ENCODE measurements at regions not wholly inside any gene's neighbourhood (a gene's known extent, or its start where the extent isn't known, plus 50 kb on each side); places are given as distances from the start of the nearest gene placed in this dataset.

DNA sequence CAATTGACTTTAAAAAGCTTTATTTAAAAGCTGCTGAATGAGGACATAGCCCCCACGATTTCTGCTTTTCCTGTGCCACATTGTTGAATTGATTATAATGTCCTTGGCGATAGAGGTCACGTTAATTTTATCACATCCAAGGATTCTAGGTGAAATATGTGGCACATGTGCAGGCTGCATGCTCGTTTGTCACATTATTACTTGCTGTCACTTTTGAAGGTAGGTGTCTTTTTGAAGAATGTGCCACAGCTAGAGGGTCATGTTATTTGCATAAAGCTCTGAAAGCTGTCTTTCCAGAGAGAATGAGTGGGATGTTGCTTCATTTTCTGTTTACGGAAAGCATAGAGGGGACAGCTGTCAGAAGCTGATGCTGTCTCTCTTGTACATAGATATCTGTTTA lies 927.6 kb upstream of the ATXN8OS start:
- H3K4me1 ChIP-seq (ENCODE audit: insufficient read depth, low read length): peaks cover 5% of the 10 kb centered on the region; the same call in 1 of the 2 replicates
- no peaks in the 10 kb centered on the region for H3K9me2 ChIP-seq (replicated peaks; ENCODE audit: low read length)
- TF ChIP-seq CTCF (conservative IDR thresholded peaks at IDR 0.05; ENCODE audit: low read depth, low read length) (no peak), EZH2 (IDR thresholded peaks at IDR 0.05; ENCODE audit: low read length, unreplicated experiment) (no peak), EZH2phosphoT487 (IDR thresholded peaks at IDR 0.05; ENCODE audit: borderline replicate concordance, low read length) (no peak)
- ChIA-PET POLR2A (ENCODE audit: unreplicated experiment) (no interaction called here), CTCF (no interaction called here)
- no peak overlapping the region for H3K4me3 ChIP-seq (ENCODE audit: low read length)
- no peak overlapping the region for H2AFZ ChIP-seq (ENCODE audit: low read length)
- H3K27me3 ChIP-seq (ENCODE audit: low read length): no peaks in the 10 kb centered on the region
- no TSS peak for BruUV-seq (replicated peaks)
- H3K79me2 ChIP-seq (ENCODE audit: low read length): no peaks in the 10 kb centered on the region
- DNase-seq: no peak
- no peaks in the 10 kb centered on the region for H3F3A ChIP-seq (ENCODE audit: low read length, unreplicated experiment)
- H3K9ac ChIP-seq (ENCODE audit: low read length): no peak overlapping the region
- H3K27ac ChIP-seq (ENCODE audit: low read length): no peak overlapping the region
- H3K9me3 ChIP-seq (ENCODE audit: low read length): no peaks in the 10 kb centered on the region
- no peak for ATAC-seq
- H3K36me3 ChIP-seq (ENCODE audit: low read depth, low read length): no peaks in the 10 kb centered on the region
- no peaks in the 10 kb centered on the region for H4K20me1 ChIP-seq (ENCODE audit: low read length)
- H3K4me2 ChIP-seq (ENCODE audit: low read length): no peak overlapping the region
- intact Hi-C loops (cut with micrococcal nuclease): no loop called here

GRCh38 chr13:69178000-69178399 lies 929.6 kb upstream of the ATXN8OS start:
- H3K36me3 ChIP-seq (ENCODE audit: low read depth, low read length): no peaks in the 10 kb centered on the region
- ChIA-PET POLR2A (ENCODE audit: unreplicated experiment) (no interaction called here), CTCF (interaction anchor here (0.6 kb wide), 1 partner anchor 16 kb away, joined by 3 read pairs; no protein-coding TSS in a partner anchor)
- no peaks in the 10 kb centered on the region for H3K9me2 ChIP-seq (replicated peaks; ENCODE audit: low read length)
- DNase-seq: peak; percentile 23
- H3K4me3 ChIP-seq (ENCODE audit: low read length): no peak overlapping the region
- no peaks in the 10 kb centered on the region for H4K20me1 ChIP-seq (ENCODE audit: low read length)
- no peaks in the 10 kb centered on the region for H3K27me3 ChIP-seq (ENCODE audit: low read length)
- BruUV-seq (replicated peaks): no TSS peak
- no peaks in the 10 kb centered on the region for H3K9me3 ChIP-seq (ENCODE audit: low read length)
- peak overlapping the region; percentile 30; the same call in 1 of the 2 replicates for H2AFZ ChIP-seq (ENCODE audit: low read length)
- intact Hi-C loops (cut with micrococcal nuclease): no loop called here
- ATAC-seq: peak; percentile 94
- H3F3A ChIP-seq (ENCODE audit: low read length, unreplicated experiment): no peaks in the 10 kb centered on the region
- H3K4me2 ChIP-seq (ENCODE audit: low read length): peak overlapping the region; percentile 56
- H3K79me2 ChIP-seq (ENCODE audit: low read length): no peaks in the 10 kb centered on the region
- TF ChIP-seq CTCF (conservative IDR thresholded peaks at IDR 0.05; ENCODE audit: low read depth, low read length): no peak
- no peak for TF ChIP-seq EZH2phosphoT487 (IDR thresholded peaks at IDR 0.05; ENCODE audit: borderline replicate concordance, low read length)
- TF ChIP-seq EZH2 (IDR thresholded peaks at IDR 0.05; ENCODE audit: low read length, unreplicated experiment): no peak
- peaks cover 5% of the 10 kb centered on the region; the same call in 1 of the 2 replicates for H3K4me1 ChIP-seq (ENCODE audit: insufficient read depth, low read length)
- H3K9ac ChIP-seq (ENCODE audit: low read length): 0 out of 2 replicates have a peak overlapping the region, but pooled peaks have one; percentile 8
- H3K27ac ChIP-seq (ENCODE audit: low read length): peak overlapping the region; percentile 36; the same call in 1 of the 2 replicates

DNA sequence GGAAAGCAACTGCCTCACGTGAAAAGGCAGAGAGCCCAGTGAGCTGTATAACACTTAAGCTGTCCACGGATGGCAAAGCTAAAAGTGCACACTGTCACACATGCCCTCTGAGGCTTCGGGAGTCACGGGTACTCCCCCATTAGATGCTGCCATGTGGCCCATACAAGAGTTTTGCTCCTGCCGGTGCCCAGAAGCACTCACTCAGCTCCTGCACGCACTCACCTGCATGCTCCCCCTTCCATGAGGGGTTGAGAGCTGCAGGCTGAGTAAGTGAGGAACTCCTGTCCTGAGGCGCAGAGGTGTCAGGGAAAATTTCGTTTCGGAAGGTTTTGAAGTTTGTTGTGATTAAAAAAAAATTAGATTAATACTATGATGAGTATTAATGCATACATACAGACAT lies 939.2 kb upstream of the ATXN8OS start:
- TF ChIP-seq EZH2 (IDR thresholded peaks at IDR 0.05; ENCODE audit: low read length, unreplicated experiment) (no peak), CTCF (conservative IDR thresholded peaks at IDR 0.05; ENCODE audit: low read depth, low read length) (no peak), EZH2phosphoT487 (IDR thresholded peaks at IDR 0.05; ENCODE audit: borderline replicate concordance, low read length) (no peak)
- BruUV-seq (replicated peaks): no TSS peak
- ChIA-PET CTCF (no interaction called here), POLR2A (ENCODE audit: unreplicated experiment) (no interaction called here)
- H3K79me2 ChIP-seq (ENCODE audit: low read length): no peaks in the 10 kb centered on the region
- H3K9me3 ChIP-seq (ENCODE audit: low read length): no peaks in the 10 kb centered on the region
- H3K4me1 ChIP-seq (ENCODE audit: insufficient read depth, low read length): no peaks in the 10 kb centered on the region
- no peaks in the 10 kb centered on the region for H3F3A ChIP-seq (ENCODE audit: low read length, unreplicated experiment)
- no peak overlapping the region for H3K9ac ChIP-seq (ENCODE audit: low read length)
- intact Hi-C loops (cut with micrococcal nuclease): no loop called here
- no peaks in the 10 kb centered on the region for H3K36me3 ChIP-seq (ENCODE audit: low read depth, low read length)
- no peak overlapping the region for H3K4me2 ChIP-seq (ENCODE audit: low read length)
- no peaks in the 10 kb centered on the region for H3K9me2 ChIP-seq (replicated peaks; ENCODE audit: low read length)
- H3K27me3 ChIP-seq (ENCODE audit: low read length): no peaks in the 10 kb centered on the region
- no peaks in the 10 kb centered on the region for H4K20me1 ChIP-seq (ENCODE audit: low read length)
- H3K4me3 ChIP-seq (ENCODE audit: low read length): no peak overlapping the region
- H2AFZ ChIP-seq (ENCODE audit: low read length): no peak overlapping the region
- no peak for DNase-seq
- ATAC-seq: no peak
- H3K27ac ChIP-seq (ENCODE audit: low read length): no peak overlapping the region

Measured in PC-3 (cell line).